Left lung (tissue), 4 donors: ENCODE measurements at regions not wholly inside any gene's neighbourhood (a gene's known extent, or its start where the extent isn't known, plus 50 kb on each side); places are given as distances from the start of the nearest gene placed in this dataset.
A peak's percentile ranks its signal among the peaks of the same experiment; 100 is the strongest.

Experiments used
- ATAC-seq: fragments of 200-7000 bp; cut with Tn5 transposase; one replicate; pipeline ENCODE4 v1.9.1; 2020; ENCODE audit warnings: moderate library complexity
- DNase-seq, 4 donors: peaks; one replicate each; pipeline ENCODE4 v3.0.0-alpha.2; 2013 to 2020
- H3K27ac ChIP-seq, 2 donors: fragments of 200-600 bp; sonication (generic) in 1 of 2; one replicate each; pipeline versions ENCODE4 v1.5.0 to v1.8.0; 2020 to 2021
- H3K27me3 ChIP-seq, 2 donors: fragments of 200-600 bp; sonication (generic) in 1 of 2; one replicate each; pipeline versions ENCODE4 v1.5.0 to v1.8.0; 2020 to 2021
- H3K36me3 ChIP-seq, 2 donors: fragments of 200-600 bp; sonication (generic) in 1 of 2; one replicate each; pipeline versions ENCODE4 v1.5.0 to v1.8.0; 2020 to 2021
- H3K4me1 ChIP-seq, 2 donors: fragments of 200-600 bp; one replicate each; pipeline ENCODE4 v1.8.0; 2021
- H3K4me3 ChIP-seq, 2 donors: fragments of 200-600 bp; sonication (generic) in 1 of 2; one replicate each; pipeline versions ENCODE4 v1.5.0 to v1.8.0; 2020 to 2021; ENCODE audit warnings: mild to moderate bottlenecking in 1 of 2
- H3K9me3 ChIP-seq, 2 donors: fragments of 200-600 bp; sonication (generic) in 1 of 2; one replicate each; pipeline versions ENCODE4 v1.5.0 to v1.8.0; 2020 to 2021
- CTCF ChIP-seq, 2 donors: fragments of 200-600 bp; sonication (generic) in 1 of 2; IDR thresholded peaks; one replicate each; pipeline versions ENCODE4 v1.5.0 to v1.8.0; 2021; ENCODE audit warnings: antibody characterized with exemption in 2 of 2
- intact Hi-C, 2 donors: fragments of 100-400 bp; cut with DNase I; formaldehyde crosslinking; loops; one replicate each; pipeline versions ENCODE4 v1.11.2 to v1.14.2; 2022
- donor health status: DM: no; HTN: yes; CAD: no.
- donor health status: DM: no; HTN: no; CAD: no.

DNA sequence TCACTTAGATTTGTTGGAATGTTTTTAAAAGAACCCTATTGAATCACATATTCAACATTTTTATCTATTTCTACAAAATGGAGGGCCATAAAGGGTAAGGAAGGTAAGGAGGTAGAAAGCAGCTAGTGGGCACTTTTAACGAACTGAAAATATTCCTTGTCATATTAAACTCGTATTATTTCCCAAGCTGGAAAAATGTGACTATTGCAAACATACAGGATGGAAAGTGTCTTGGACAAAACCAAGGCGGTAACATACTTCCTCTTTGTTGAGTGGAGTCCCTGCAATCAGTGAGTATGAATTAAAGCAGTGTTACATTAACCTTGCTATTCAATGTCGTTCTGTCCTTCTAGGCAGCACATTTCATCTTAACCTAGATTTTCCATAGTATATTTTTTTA, 165.6 kb downstream of the RCN1 start:
- no peaks in the 10 kb centered on the region for H3K36me3 ChIP-seq
- no peaks in the 10 kb centered on the region for H3K27me3 ChIP-seq
- ATAC-seq (no peak), DNase-seq (peak in 2 of 4 donors; percentile 54 to 56)
- TF ChIP-seq CTCF (IDR thresholded peaks at IDR 0.05): no peak
- no peaks in the 10 kb centered on the region for H3K9me3 ChIP-seq
- intact Hi-C loops: no loop called here
- H3K27ac ChIP-seq: no peak overlapping the region
- no peak overlapping the region for H3K4me3 ChIP-seq
- no peaks in the 10 kb centered on the region for H3K4me1 ChIP-seq

- no peak overlapping the region for H3K4me3 ChIP-seq
- H3K27ac ChIP-seq: no peak overlapping the region
- no peaks in the 10 kb centered on the region for H3K4me1 ChIP-seq
- no peak for TF ChIP-seq CTCF (IDR thresholded peaks at IDR 0.05)
- no peaks in the 10 kb centered on the region for H3K27me3 ChIP-seq
- peak in 3 of 4 donors; percentile 76 to 95 (median 89) for DNase-seq
- intact Hi-C loops: no loop called here
- ATAC-seq: peak; percentile 95
- H3K36me3 ChIP-seq: no peaks in the 10 kb centered on the region
- H3K9me3 ChIP-seq: no peaks in the 10 kb centered on the region
Measured at GRCh38 chr11:32259641-32260081, 168.8 kb downstream of the RCN1 start.

DNA sequence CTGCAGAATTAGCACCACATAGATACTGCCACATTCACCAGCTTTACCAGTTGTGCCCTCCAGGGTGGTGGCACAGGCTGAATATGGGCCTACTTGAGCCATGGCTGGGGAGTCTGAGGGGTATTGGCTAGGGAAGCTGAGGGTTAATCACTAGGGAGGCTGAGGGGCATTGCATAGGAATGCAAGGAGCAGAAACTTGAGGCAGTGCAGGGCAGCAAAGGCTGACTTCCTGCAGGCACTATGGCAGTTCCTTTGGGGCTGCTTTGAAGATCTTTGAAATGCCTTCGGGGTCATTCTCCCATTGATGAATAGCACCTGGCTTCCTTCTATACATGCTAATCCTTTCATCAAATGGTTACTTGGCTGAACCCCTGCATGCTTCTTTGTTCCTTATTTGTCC, 171.5 kb downstream of the RCN1 start:
- no peak overlapping the region for H3K4me3 ChIP-seq
- no peak for ATAC-seq
- TF ChIP-seq CTCF (IDR thresholded peaks at IDR 0.05): no peak
- no peaks in the 10 kb centered on the region for H3K4me1 ChIP-seq
- intact Hi-C loops: no loop called here
- no peak overlapping the region for H3K27ac ChIP-seq
- no peak for DNase-seq
- no peaks in the 10 kb centered on the region for H3K36me3 ChIP-seq
- no peaks in the 10 kb centered on the region for H3K27me3 ChIP-seq
- no peaks in the 10 kb centered on the region for H3K9me3 ChIP-seq

DNA sequence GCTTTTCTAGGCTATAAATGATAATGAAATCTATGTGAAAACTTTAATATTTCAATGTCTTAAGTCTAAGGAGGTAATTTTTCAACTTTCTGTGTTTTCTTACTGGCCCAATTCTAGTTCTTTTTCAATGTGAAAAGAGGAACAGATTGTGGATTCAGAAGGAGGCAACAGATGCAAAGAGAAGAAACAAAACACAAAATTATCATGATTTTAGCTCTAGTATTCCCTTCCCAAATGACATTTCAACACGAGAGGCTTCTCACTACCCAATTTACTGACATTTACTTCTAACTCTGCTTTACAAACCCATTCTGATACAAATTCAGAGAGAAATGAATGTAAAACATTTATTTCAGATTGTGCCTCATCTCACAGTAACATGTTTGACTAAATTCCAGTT, 169.4 kb downstream of the WT1 start:
- Histone ChIP-seq H3K4me3 (no peak overlapping the region), H3K9me3 (no peaks in the 10 kb centered on the region), H3K27me3 (no peaks in the 10 kb centered on the region), H3K27ac (no peak overlapping the region), H3K4me1 (no peaks in the 10 kb centered on the region), H3K36me3 (no peaks in the 10 kb centered on the region)
- DNase-seq: no peak
- intact Hi-C loops: no loop called here
- ATAC-seq: no peak
- TF ChIP-seq CTCF (IDR thresholded peaks at IDR 0.05): no peak

DNA sequence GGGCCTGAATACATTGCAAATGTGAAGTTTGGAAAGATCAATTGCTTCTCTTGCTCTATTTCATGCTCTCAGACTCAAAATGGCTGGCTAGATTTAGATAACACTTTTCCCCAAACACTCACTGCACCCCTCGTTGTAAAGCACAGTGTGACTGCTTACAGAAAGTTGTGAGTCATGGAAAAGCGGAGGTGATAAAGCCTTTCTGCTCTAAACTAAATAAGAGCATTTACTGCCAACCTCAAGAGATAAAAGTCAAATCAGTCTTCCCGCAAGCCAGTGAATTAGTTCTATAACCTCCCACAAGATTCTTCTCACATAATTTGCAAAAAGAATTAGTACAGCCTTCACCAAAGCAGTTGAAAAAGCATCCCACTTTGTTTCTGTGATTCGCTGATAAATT, 168.7 kb downstream of the WT1 start:
- ATAC-seq (peak; percentile 29), DNase-seq (no peak)
- Histone ChIP-seq H3K4me3 (no peak overlapping the region), H3K27ac (no peak overlapping the region), H3K27me3 (no peaks in the 10 kb centered on the region), H3K9me3 (no peaks in the 10 kb centered on the region), H3K4me1 (no peaks in the 10 kb centered on the region), H3K36me3 (no peaks in the 10 kb centered on the region)
- intact Hi-C loops: no loop called here
- TF ChIP-seq CTCF (IDR thresholded peaks at IDR 0.05): no peak
